C4-2B (cell line): ENCODE measurements at regions not wholly inside any gene's neighbourhood (a gene's known extent, or its start where the extent isn't known, plus 50 kb on each side); places are given as distances from the start of the nearest gene placed in this dataset.

Experiments used
- ZFX ChIP-seq: fragments of 450-650 bp; IDR thresholded peaks from 2 replicates; pipeline ENCODE4 v1.6.1; 2017
- TF ChIP-seq, protein P1 (sequence below): fragments of 450-650 bp; conservative IDR thresholded peaks from 2 replicates; pipeline ENCODE4 v1.5.1; 2017; ENCODE audit warnings: mild to moderate bottlenecking

DNA sequence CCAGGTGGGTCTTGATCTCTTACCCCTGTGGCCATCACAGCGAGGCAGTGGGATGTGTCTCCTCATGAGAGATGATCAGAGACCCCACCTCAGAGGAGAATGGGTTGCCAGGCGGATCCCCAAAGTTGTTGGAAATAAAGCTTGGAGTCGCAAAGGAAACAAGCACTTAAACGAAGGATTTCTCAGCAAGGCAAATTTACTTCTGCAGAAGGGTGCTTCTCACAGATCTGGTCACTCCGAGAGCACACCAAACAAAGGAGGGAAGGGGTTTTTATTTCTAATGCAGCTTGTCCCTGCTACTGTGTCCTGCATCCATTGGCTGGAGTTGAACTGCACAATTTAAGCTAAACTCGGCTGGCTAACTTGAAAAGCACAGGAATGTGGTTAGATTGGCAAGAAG is 466.6 kb upstream of the EYS start:
- TF ChIP-seq, protein P1, sequence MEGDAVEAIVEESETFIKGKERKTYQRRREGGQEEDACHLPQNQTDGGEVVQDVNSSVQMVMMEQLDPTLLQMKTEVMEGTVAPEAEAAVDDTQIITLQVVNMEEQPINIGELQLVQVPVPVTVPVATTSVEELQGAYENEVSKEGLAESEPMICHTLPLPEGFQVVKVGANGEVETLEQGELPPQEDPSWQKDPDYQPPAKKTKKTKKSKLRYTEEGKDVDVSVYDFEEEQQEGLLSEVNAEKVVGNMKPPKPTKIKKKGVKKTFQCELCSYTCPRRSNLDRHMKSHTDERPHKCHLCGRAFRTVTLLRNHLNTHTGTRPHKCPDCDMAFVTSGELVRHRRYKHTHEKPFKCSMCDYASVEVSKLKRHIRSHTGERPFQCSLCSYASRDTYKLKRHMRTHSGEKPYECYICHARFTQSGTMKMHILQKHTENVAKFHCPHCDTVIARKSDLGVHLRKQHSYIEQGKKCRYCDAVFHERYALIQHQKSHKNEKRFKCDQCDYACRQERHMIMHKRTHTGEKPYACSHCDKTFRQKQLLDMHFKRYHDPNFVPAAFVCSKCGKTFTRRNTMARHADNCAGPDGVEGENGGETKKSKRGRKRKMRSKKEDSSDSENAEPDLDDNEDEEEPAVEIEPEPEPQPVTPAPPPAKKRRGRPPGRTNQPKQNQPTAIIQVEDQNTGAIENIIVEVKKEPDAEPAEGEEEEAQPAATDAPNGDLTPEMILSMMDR, result no peak
- no peak for TF ChIP-seq ZFX
